Uterus (tissue), 3 donors: ENCODE measurements at regions not wholly inside any gene's neighbourhood (a gene's known extent, or its start where the extent isn't known, plus 50 kb on each side); places are given as distances from the start of the nearest gene placed in this dataset.

Source experiments
- DNase-seq, 2 donors: peaks; one replicate each; pipeline ENCODE4 v3.0.0-alpha.2; 2019 to 2020
- H3K27ac ChIP-seq, 2 donors: fragments of 200-600 bp; sonication (generic); 1 replicate in 1 of 2; 2 replicates in 1 of 2; pipeline ENCODE4 v1.5.1; 2016 to 2018
- H3K27me3 ChIP-seq, 2 donors: fragments of 200-600 bp; sonication (generic); one replicate each; pipeline ENCODE4 v1.5.1; 2018 to 2019; ENCODE audit warnings: control low read depth in 1 of 2
- H3K36me3 ChIP-seq, 2 donors: fragments of 200-600 bp; sonication (generic); one replicate each; pipeline ENCODE4 v1.5.1; 2019; ENCODE audit warnings: control low read depth in 1 of 2
- H3K4me1 ChIP-seq, 2 donors: fragments of 200-600 bp; sonication (generic); one replicate each; pipeline ENCODE4 v1.5.1; 2018 to 2019; ENCODE audit warnings: control low read depth in 1 of 2
- H3K4me3 ChIP-seq, 2 donors: fragments of 200-600 bp; sonication (generic); 1 replicate in 1 of 2; 2 replicates in 1 of 2; pipeline ENCODE4 v1.5.1; 2018 to 2019; ENCODE audit warnings: mild to moderate bottlenecking in 1 of 2
- H3K9me3 ChIP-seq, 2 donors: fragments of 200-600 bp; sonication (generic); one replicate each; pipeline ENCODE4 v1.5.1; 2019; ENCODE audit warnings: control low read depth in 1 of 2
- CTCF ChIP-seq, 4 experiments: fragments of 200-600 bp in 2 of 4; fragments of 450-650 bp in 2 of 4; sonication (generic) in 2 of 4; IDR thresholded peaks; one replicate each; pipeline ENCODE4 v1.5.1; 2016 to 2019; ENCODE audit warnings: antibody characterized with exemption in 4 of 4, mild to moderate bottlenecking in 2 of 4, moderate library complexity in 1 of 4
- POLR2A ChIP-seq, 2 donors: fragments of 450-650 bp; IDR thresholded peaks; one replicate each; pipeline ENCODE4 v1.6.1; 2016; ENCODE audit warnings: antibody characterized with exemption in 2 of 2, mild to moderate bottlenecking in 1 of 2, moderate library complexity in 1 of 2
- intact Hi-C: fragments of 100-400 bp; cut with DNase I; formaldehyde crosslinking; loops from one replicate; pipeline ENCODE4 v1.15.1; 2023; ENCODE audit warnings: low total_unique reads
- donor health status: DM: yes; HTN: yes; CAD: no.

- TF ChIP-seq POLR2A (IDR thresholded peaks at IDR 0.05), result no peak
- no peak for TF ChIP-seq CTCF (IDR thresholded peaks at IDR 0.05)
- DNase-seq, result no peak
- Histone ChIP-seq H3K4me1 (no peaks in the 10 kb centered on the region), H3K9me3 (no peaks in the 10 kb centered on the region), H3K4me3 (no peak overlapping the region), H3K36me3 (no peaks in the 10 kb centered on the region), H3K27me3 (no peaks in the 10 kb centered on the region), H3K27ac (no peak overlapping the region)
- intact Hi-C loops, result no loop called here
Observed at GRCh38 chr4:60081839-60082238, 1118.3 kb upstream of the ADGRL3 start.

GRCh38 chr4:60088807-60089486 lies 1111.2 kb upstream of the ADGRL3 start:
- Histone ChIP-seq H3K27me3 (no peaks in the 10 kb centered on the region), H3K4me1 (no peaks in the 10 kb centered on the region), H3K27ac (no peak overlapping the region), H3K9me3 (no peaks in the 10 kb centered on the region), H3K36me3 (no peaks in the 10 kb centered on the region), H3K4me3 (no peak overlapping the region)
- DNase-seq, result no peak
- TF ChIP-seq POLR2A (IDR thresholded peaks at IDR 0.05) (no peak), CTCF (IDR thresholded peaks at IDR 0.05) (no peak)
- intact Hi-C loops, result no loop called here

GRCh38 chr4:60089546-60090273 lies 1110.4 kb upstream of the ADGRL3 start:
- DNase-seq, result no peak
- Histone ChIP-seq H3K4me3 (no peak overlapping the region), H3K27ac (no peak overlapping the region), H3K9me3 (no peaks in the 10 kb centered on the region), H3K36me3 (no peaks in the 10 kb centered on the region), H3K27me3 (no peaks in the 10 kb centered on the region), H3K4me1 (no peaks in the 10 kb centered on the region)
- TF ChIP-seq POLR2A (IDR thresholded peaks at IDR 0.05), result no peak
- no peak for TF ChIP-seq CTCF (IDR thresholded peaks at IDR 0.05)
- intact Hi-C loops, result no loop called here

GRCh38 chr4:60096676-60097075 lies 1103.5 kb upstream of the ADGRL3 start:
- H3K27ac ChIP-seq, result no peak overlapping the region
- no peaks in the 10 kb centered on the region for H3K27me3 ChIP-seq
- TF ChIP-seq POLR2A (IDR thresholded peaks at IDR 0.05) (no peak), CTCF (IDR thresholded peaks at IDR 0.05) (no peak)
- DNase-seq, result no peak
- intact Hi-C loops, result no loop called here
- H3K9me3 ChIP-seq, result no peaks in the 10 kb centered on the region
- H3K4me1 ChIP-seq, result no peaks in the 10 kb centered on the region
- no peak overlapping the region for H3K4me3 ChIP-seq
- no peaks in the 10 kb centered on the region for H3K36me3 ChIP-seq

- intact Hi-C loops, result no loop called here
- TF ChIP-seq CTCF (IDR thresholded peaks at IDR 0.05), result no peak
- no peak for TF ChIP-seq POLR2A (IDR thresholded peaks at IDR 0.05)
- Histone ChIP-seq H3K27me3 (no peaks in the 10 kb centered on the region), H3K4me3 (no peak overlapping the region), H3K27ac (no peak overlapping the region), H3K9me3 (no peaks in the 10 kb centered on the region), H3K36me3 (peaks cover 0 to 5% of the 10 kb centered on the region in 2 donors), H3K4me1 (no peaks in the 10 kb centered on the region)
- no peak for DNase-seq
Observed at GRCh38 chr4:60116592-60116991, 1083.5 kb upstream of the ADGRL3 start.
